ENCODE measurements at regions not wholly inside any gene's neighbourhood (a gene's known extent, or its start where the extent isn't known, plus 50 kb on each side); places are given as distances from the start of the nearest gene placed in this dataset.

- intact Hi-C loops (cut with DNase I), result no loop called here
- Histone ChIP-seq H3K27ac (no peak overlapping the region), H3K4me1 (ENCODE audit: insufficient read depth) (no peaks in the 10 kb centered on the region), H3K4me3 (no peak overlapping the region), H3K27me3 (no peaks in the 10 kb centered on the region), H3K36me3 (no peaks in the 10 kb centered on the region), H3K9me3 (no peaks in the 10 kb centered on the region)
- TF ChIP-seq, protein P1, sequence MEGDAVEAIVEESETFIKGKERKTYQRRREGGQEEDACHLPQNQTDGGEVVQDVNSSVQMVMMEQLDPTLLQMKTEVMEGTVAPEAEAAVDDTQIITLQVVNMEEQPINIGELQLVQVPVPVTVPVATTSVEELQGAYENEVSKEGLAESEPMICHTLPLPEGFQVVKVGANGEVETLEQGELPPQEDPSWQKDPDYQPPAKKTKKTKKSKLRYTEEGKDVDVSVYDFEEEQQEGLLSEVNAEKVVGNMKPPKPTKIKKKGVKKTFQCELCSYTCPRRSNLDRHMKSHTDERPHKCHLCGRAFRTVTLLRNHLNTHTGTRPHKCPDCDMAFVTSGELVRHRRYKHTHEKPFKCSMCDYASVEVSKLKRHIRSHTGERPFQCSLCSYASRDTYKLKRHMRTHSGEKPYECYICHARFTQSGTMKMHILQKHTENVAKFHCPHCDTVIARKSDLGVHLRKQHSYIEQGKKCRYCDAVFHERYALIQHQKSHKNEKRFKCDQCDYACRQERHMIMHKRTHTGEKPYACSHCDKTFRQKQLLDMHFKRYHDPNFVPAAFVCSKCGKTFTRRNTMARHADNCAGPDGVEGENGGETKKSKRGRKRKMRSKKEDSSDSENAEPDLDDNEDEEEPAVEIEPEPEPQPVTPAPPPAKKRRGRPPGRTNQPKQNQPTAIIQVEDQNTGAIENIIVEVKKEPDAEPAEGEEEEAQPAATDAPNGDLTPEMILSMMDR (IDR thresholded peaks at IDR 0.05), result no peak
- no peak for TF ChIP-seq EP300 (IDR thresholded peaks at IDR 0.05)
- no peak for DNase-seq
- 78 to 92% (median 91%) methylated on average over 4 of the region's 4 CpGs for WGBS, 3 donors
Measured at GRCh38 chr7:41039386-41039953, 663.4 kb downstream of the INHBA start.

DNA sequence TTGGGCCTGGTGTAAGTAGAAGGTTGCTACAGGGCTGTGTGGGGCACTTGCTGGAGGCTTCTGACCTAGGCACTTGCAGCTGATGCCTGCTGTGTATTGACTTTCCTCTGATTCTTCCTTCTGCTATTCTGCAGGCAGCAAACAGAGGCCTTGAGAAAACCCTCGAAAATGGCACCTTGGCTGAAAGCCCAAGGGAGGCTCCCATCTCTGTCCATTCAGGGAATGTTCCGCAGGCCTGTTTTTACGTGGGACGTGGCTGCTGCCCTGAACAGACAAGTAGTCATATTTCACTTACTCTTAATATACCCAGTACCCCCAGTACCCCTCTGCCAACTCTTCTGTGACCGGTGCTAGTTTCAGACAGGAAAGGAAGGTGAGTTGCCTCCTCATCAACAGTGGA is 664.7 kb downstream of the INHBA start:
- DNase-seq, result peak in 1 of 5 donors; percentile 54
- intact Hi-C loops (cut with DNase I), result no loop called here
- WGBS, 3 donors, result 39 to 57% (median 43%) methylated on average over 5 of the region's 5 CpGs
- Histone ChIP-seq H3K4me1 (ENCODE audit: insufficient read depth) (no peaks in the 10 kb centered on the region), H3K27me3 (no peaks in the 10 kb centered on the region), H3K9me3 (no peaks in the 10 kb centered on the region), H3K27ac (no peak overlapping the region), H3K4me3 (no peak overlapping the region), H3K36me3 (no peaks in the 10 kb centered on the region)
- TF ChIP-seq, protein P1 (IDR thresholded peaks at IDR 0.05), result no peak
- TF ChIP-seq EP300 (IDR thresholded peaks at IDR 0.05) (no peak), POLR2A (IDR thresholded peaks at IDR 0.05) (no peak)

GRCh38 chr7:41037691-41038090 is 665.2 kb downstream of the INHBA start:
- DNase-seq, result no peak
- no peak overlapping the region for H3K4me3 ChIP-seq
- WGBS, 3 donors, result 66 to 70% (median 66%) methylated on average over 5 of the region's 5 CpGs
- no peaks in the 10 kb centered on the region for H3K9me3 ChIP-seq
- TF ChIP-seq EP300 (IDR thresholded peaks at IDR 0.05), result no peak
- TF ChIP-seq, protein P1 (IDR thresholded peaks at IDR 0.05), result no peak
- TF ChIP-seq POLR2A (IDR thresholded peaks at IDR 0.05), result no peak
- H3K27me3 ChIP-seq, result no peaks in the 10 kb centered on the region
- intact Hi-C loops (cut with DNase I), result no loop called here
- no peaks in the 10 kb centered on the region for H3K4me1 ChIP-seq (ENCODE audit: insufficient read depth)
- H3K36me3 ChIP-seq, result no peaks in the 10 kb centered on the region
- H3K27ac ChIP-seq, result no peak overlapping the region

DNA sequence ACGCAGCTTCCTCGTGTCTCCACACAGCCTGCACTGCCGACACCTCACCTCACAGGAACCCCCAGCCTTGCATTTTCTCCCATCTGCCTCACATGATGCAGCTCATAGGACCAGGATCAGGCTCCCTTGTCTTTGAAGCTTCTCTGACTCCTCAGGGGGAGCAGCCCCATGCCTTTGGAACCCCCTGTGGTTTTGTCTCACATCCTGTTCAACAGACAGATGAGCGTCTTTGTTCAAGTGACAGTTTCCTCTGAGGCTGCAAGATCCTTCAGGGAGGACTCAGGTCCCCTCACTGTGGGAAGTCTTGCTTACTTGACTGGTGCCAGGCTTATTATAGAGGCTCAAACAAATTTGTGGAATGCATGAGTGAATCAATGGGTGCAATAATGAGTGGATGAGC is 667.1 kb downstream of the INHBA start:
- Histone ChIP-seq H3K4me1 (ENCODE audit: insufficient read depth) (no peaks in the 10 kb centered on the region), H3K9me3 (no peaks in the 10 kb centered on the region), H3K36me3 (no peaks in the 10 kb centered on the region), H3K27ac (no peak overlapping the region), H3K4me3 (no peak overlapping the region), H3K27me3 (no peaks in the 10 kb centered on the region)
- intact Hi-C loops (cut with DNase I), result no loop called here
- no peak for DNase-seq
- WGBS, 3 donors, result 77 to 84% (median 80%) methylated on average over 4 of the region's 4 CpGs
- TF ChIP-seq EP300 (IDR thresholded peaks at IDR 0.05) (no peak), POLR2A (IDR thresholded peaks at IDR 0.05) (no peak)
- TF ChIP-seq, protein P1 (IDR thresholded peaks at IDR 0.05), result no peak
